ENCODE measurements at regions not wholly inside any gene's neighbourhood (a gene's known extent, or its start where the extent isn't known, plus 50 kb on each side); places are given as distances from the start of the nearest gene placed in this dataset.
"Not testable (repeated sequence)": the region's sequence is repeated elsewhere in the genome, so short reads cannot be mapped to it uniquely, and the experiment has no call there.

DNA sequence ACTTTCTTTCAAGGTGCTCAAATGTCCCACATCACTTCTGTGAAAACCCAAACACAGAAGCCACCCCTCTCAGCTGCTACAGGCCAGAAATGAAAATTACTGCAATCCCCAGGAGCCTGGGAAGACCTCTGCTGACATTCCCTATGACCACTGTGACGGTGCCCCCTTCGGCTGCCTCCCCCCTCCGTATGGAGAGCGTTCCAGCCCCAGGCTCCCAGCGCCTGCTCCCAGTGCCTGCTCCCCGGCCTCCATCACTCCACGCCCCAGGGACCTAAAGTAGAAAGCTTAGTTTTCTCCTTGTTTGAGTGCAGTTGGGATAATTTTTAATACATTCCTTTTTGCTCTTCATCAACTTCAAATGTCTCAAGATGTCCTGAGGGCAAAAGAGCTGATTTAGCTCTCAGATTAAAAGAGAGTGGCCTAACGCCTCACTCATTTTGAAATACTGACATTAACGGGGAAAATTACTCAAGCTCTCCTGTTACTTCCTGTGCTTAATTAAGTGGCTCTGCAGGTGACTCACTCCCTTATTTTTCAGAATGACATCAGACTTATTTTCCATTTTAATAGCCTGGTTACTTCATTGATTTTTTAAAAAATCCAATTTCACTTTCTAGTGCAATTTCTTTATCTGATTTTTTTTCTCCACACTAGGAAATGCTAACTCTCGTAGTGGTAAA is 112.8 kb upstream of the PLGLB2 start:
- TF ChIP-seq, protein P1, sequence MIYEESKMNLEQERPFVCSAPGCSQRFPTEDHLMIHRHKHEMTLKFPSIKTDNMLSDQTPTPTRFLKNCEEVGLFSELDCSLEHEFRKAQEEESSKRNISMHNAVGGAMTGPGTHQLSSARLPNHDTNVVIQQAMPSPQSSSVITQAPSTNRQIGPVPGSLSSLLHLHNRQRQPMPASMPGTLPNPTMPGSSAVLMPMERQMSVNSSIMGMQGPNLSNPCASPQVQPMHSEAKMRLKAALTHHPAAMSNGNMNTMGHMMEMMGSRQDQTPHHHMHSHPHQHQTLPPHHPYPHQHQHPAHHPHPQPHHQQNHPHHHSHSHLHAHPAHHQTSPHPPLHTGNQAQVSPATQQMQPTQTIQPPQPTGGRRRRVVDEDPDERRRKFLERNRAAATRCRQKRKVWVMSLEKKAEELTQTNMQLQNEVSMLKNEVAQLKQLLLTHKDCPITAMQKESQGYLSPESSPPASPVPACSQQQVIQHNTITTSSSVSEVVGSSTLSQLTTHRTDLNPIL (CRISPR knock-in tag; IDR thresholded peaks at IDR 0.05; ENCODE audit: low read depth), result not testable (repeated sequence)
- not testable (repeated sequence) for TF ChIP-seq RARB (CRISPR knock-in tag; IDR thresholded peaks at IDR 0.05); ARNTL (CRISPR knock-in tag; IDR thresholded peaks at IDR 0.05; ENCODE audit: borderline replicate concordance, low read depth); TOX (CRISPR knock-in tag; IDR thresholded peaks at IDR 0.05; ENCODE audit: borderline replicate concordance); ISL1 (CRISPR knock-in tag; IDR thresholded peaks at IDR 0.05); ESRRG (CRISPR knock-in tag; IDR thresholded peaks at IDR 0.05)
- TF ChIP-seq, protein P2, sequence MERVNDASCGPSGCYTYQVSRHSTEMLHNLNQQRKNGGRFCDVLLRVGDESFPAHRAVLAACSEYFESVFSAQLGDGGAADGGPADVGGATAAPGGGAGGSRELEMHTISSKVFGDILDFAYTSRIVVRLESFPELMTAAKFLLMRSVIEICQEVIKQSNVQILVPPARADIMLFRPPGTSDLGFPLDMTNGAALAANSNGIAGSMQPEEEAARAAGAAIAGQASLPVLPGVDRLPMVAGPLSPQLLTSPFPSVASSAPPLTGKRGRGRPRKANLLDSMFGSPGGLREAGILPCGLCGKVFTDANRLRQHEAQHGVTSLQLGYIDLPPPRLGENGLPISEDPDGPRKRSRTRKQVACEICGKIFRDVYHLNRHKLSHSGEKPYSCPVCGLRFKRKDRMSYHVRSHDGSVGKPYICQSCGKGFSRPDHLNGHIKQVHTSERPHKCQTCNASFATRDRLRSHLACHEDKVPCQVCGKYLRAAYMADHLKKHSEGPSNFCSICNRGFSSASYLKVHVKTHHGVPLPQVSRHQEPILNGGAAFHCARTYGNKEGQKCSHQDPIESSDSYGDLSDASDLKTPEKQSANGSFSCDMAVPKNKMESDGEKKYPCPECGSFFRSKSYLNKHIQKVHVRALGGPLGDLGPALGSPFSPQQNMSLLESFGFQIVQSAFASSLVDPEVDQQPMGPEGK (CRISPR knock-in tag; IDR thresholded peaks at IDR 0.05; ENCODE audit: borderline replicate concordance), result not testable (repeated sequence)
- TF ChIP-seq, protein P3, sequence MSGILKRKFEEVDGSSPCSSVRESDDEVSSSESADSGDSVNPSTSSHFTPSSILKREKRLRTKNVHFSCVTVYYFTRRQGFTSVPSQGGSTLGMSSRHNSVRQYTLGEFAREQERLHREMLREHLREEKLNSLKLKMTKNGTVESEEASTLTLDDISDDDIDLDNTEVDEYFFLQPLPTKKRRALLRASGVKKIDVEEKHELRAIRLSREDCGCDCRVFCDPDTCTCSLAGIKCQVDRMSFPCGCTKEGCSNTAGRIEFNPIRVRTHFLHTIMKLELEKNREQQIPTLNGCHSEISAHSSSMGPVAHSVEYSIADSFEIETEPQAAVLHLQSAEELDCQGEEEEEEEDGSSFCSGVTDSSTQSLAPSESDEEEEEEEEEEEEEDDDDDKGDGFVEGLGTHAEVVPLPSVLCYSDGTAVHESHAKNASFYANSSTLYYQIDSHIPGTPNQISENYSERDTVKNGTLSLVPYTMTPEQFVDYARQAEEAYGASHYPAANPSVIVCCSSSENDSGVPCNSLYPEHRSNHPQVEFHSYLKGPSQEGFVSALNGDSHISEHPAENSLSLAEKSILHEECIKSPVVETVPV (CRISPR knock-in tag; IDR thresholded peaks at IDR 0.05), result not testable (repeated sequence)

Measured in SK-N-SH treated with all-trans-retinoic acid at 6 μM for 48 hours (cell line).